Neutrophil (primary cell): ENCODE measurements at regions not wholly inside any gene's neighbourhood (a gene's known extent, or its start where the extent isn't known, plus 50 kb on each side); places are given as distances from the start of the nearest gene placed in this dataset.

Source experiments
- H3K27ac ChIP-seq: fragments of 200-600 bp; sonication (generic); 2 replicates; pipeline ENCODE4 v1.5.1; 2016; ENCODE audit warnings: mild to moderate bottlenecking, moderate library complexity
- H3K27me3 ChIP-seq: fragments of 200-600 bp; sonication (generic); 2 replicates; pipeline ENCODE4 v1.6.0; 2016; ENCODE audit warnings: mild to moderate bottlenecking
- H3K36me3 ChIP-seq: fragments of 200-600 bp; sonication (generic); 2 replicates; pipeline ENCODE4 v1.5.1; 2017
- H3K4me1 ChIP-seq, 2 experiments: fragments of 200-600 bp in 1 of 2; sonication (generic) in 1 of 2; 1 replicate in 1 of 2; 2 replicates in 1 of 2; pipeline versions ENCODE4 v1.5.1 to v1.6.1; 2013 to 2016; ENCODE audit warnings: low read depth in 1 of 2, low read length in 1 of 2, mild to moderate bottlenecking in 1 of 2, moderate library complexity in 1 of 2; ENCODE audit not compliant: control insufficient read depth in 1 of 2, insufficient read depth in 1 of 2
- H3K4me3 ChIP-seq, 2 experiments: fragments of 200-600 bp in 1 of 2; sonication (generic) in 1 of 2; 1 replicate in 1 of 2; 2 replicates in 1 of 2; pipeline ENCODE4 v1.5.1; 2013 to 2016; ENCODE audit warnings: low read depth in 1 of 2, low read length in 1 of 2, mild to moderate bottlenecking in 1 of 2, moderate library complexity in 1 of 2
- H3K9me3 ChIP-seq: fragments of 200-600 bp; sonication (generic); 2 replicates; pipeline ENCODE4 v1.5.1; 2016
- CTCF ChIP-seq: fragments of 200-600 bp; sonication (generic); IDR thresholded peaks from 2 replicates; pipeline ENCODE4 v1.5.1; 2016; ENCODE audit warnings: antibody characterized with exemption

GRCh38 chr11:82676483-82677094 lies 57.1 kb downstream of the FAM181B start:
- no peak for TF ChIP-seq CTCF
- H3K4me3 ChIP-seq, result no peak overlapping the region
- H3K27me3 ChIP-seq, result no peaks in the 10 kb centered on the region
- H3K9me3 ChIP-seq, result no peaks in the 10 kb centered on the region
- H3K27ac ChIP-seq, result no peak overlapping the region
- no peaks in the 10 kb centered on the region for H3K36me3 ChIP-seq
- no peaks in the 10 kb centered on the region for H3K4me1 ChIP-seq

GRCh38 chr11:82675838-82676237 lies 57.8 kb downstream of the FAM181B start:
- no peaks in the 10 kb centered on the region for H3K36me3 ChIP-seq
- H3K4me3 ChIP-seq, result no peak overlapping the region
- TF ChIP-seq CTCF, result no peak
- H3K4me1 ChIP-seq, result no peaks in the 10 kb centered on the region
- no peaks in the 10 kb centered on the region for H3K9me3 ChIP-seq
- H3K27ac ChIP-seq, result no peak overlapping the region
- H3K27me3 ChIP-seq, result no peaks in the 10 kb centered on the region

GRCh38 chr11:82673631-82674030 lies 60.0 kb downstream of the FAM181B start:
- Histone ChIP-seq H3K4me1 (no peaks in the 10 kb centered on the region), H3K27me3 (no peaks in the 10 kb centered on the region), H3K36me3 (no peaks in the 10 kb centered on the region), H3K4me3 (no peak overlapping the region), H3K9me3 (no peaks in the 10 kb centered on the region), H3K27ac (no peak overlapping the region)
- TF ChIP-seq CTCF, result no peak

GRCh38 chr11:82671451-82671850 lies 62.2 kb downstream of the FAM181B start:
- Histone ChIP-seq H3K36me3 (no peaks in the 10 kb centered on the region), H3K4me1 (no peaks in the 10 kb centered on the region), H3K27me3 (no peaks in the 10 kb centered on the region), H3K9me3 (no peaks in the 10 kb centered on the region), H3K27ac (no peak overlapping the region), H3K4me3 (no peak overlapping the region)
- no peak for TF ChIP-seq CTCF

- Histone ChIP-seq H3K4me3 (no peak overlapping the region), H3K4me1 (no peaks in the 10 kb centered on the region), H3K27me3 (no peaks in the 10 kb centered on the region), H3K9me3 (no peaks in the 10 kb centered on the region), H3K27ac (no peak overlapping the region), H3K36me3 (no peaks in the 10 kb centered on the region)
- no peak for TF ChIP-seq CTCF
Measured at GRCh38 chr11:82663535-82663934, 70.1 kb downstream of the FAM181B start.

GRCh38 chr11:82653752-82654151 lies 79.9 kb downstream of the FAM181B start:
- Histone ChIP-seq H3K36me3 (no peaks in the 10 kb centered on the region), H3K4me1 (no peaks in the 10 kb centered on the region), H3K27ac (no peak overlapping the region), H3K9me3 (no peaks in the 10 kb centered on the region), H3K27me3 (no peaks in the 10 kb centered on the region), H3K4me3 (no peak overlapping the region)
- no peak for TF ChIP-seq CTCF
